Stimulated activated CD4-positive, alpha-beta T cell treated with anti-CD3 and anti-CD28 coated beads, Interleukin-2, amount 100 ng/mL, for 24 hours (primary cell): ENCODE measurements at regions not wholly inside any gene's neighbourhood (a gene's known extent, or its start where the extent isn't known, plus 50 kb on each side); places are given as distances from the start of the nearest gene placed in this dataset.

Experiments
- DNase-seq, 2 donors: peaks; one replicate each; pipeline ENCODE4 v3.0.0-alpha.2; 2020

DNA sequence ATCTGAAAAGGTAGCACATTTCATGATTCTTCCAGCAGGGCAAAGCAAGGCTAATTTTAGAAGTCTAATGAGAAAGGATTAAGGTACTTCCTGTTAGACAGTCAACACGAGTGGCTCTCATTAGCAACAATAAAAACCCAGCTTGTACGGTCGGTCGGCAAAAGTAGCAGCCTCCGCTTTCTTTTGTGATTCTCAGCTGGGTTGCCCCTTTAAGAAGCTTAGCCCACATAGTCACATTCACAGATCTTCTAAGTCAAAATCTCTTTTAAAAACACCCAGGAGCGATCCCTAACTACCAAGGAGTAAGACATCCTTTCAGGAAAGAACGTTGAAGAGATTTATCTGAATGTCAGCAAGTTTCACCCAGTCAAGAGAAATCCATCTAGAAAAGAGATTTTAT, 684.8 kb downstream of the DIAPH3 start:
- no peak for DNase-seq

DNA sequence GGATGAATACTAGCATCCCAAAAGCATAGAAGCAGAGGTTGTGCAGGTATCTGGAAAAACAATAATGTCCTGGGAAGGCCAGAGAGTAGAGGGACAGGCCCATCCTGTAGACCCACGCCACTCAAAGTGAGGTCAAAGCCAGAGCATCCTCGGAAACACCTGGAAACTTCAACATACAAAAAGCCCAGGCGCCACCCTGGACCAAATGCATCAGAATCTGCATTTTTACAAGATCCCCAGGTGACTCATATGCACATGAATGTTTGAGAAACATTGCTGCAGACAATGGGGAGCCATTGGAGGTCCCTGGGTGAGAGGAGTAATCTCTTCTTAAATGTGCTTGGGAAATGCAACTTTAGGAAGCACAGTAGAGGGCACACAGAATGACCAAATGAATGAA, 684.1 kb downstream of the DIAPH3 start:
- DNase-seq = no peak

DNA sequence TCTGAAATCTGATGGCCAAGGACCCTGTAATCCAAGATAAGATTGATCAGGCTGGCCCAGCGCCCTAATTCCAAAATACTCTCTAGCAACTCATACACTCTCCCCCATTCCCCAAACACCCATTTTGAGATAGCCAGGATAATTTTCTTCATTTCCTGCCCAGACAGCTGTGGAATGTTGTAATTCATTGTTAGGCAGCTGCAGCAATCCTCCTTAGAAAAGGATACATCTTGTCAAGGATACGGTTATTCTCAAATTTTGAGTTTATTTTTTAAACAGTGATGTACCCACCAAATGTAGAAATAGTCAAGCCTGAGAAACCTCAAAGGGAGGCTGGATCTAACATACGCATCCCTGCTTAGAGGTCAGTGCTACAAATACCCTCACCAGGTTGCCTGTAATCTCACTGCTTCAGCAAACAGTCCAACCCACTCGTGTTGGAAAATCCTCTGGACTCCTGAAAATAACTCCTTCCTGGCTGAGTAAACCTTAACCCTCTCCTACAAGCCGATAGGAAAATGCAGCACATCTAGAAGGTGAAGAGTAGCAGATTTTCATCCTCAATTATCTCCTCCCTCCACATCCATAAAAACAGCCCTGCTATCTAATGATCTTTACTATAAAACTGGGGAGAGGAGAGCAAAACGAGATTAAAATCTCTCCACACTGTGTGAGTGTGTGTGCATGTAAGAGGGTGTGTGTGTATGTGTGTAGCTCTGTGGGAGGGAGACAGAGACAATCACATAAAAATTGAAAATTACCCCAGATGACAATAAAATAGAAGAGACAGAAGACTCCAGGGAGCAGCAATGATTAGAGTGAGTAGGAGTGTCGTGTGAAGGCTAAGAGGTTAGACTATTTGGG, 683.1 kb downstream of the DIAPH3 start:
- no peak for DNase-seq

DNA sequence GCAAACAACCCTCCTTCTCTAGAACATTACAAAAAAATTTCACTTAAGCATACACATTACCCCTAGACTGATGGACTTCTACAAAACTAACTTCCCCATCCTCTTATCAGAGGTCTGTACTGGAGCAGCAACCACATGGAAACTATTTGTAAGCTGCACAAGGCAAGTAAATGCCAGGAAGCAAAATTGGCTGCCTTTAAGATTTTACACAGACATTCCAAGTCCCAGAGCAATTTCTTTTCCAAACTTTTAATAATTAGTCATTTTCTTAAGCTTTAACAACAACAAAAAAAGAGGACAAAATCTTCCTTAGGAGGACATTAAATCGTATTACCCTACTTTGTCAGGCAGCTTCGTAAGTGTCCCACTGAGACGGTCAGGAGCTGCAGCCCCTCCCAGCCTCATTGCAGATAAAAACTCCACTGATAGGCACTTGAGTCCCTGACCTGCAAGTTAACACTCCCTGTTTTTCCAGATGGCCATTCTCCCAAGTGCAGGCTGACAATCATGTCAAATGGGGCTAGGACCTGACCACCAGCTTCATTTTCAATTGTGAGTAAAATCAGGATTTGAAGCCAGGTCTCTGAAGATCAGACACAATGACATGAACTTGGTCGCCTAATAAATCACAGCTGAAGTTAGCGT, 680.1 kb downstream of the DIAPH3 start:
- no peak for DNase-seq

DNA sequence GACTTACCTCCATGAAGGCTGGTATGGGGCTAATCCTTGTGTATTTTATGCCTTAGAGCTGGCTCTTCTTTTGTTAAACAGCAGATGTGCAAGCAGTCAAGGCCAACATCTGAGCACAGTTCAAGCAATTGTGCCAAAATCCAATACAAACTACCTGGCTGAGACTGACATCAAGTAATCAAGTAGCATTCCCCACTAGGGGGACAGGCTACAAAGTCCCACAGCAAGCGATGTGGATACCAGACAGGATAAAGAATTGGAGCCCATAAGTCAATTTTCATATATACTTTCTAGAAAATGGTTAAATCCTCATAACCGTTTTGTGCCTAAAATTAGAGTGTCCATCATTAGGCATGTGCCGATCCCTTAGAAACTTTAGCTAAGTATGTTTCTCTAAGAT, 675.8 kb downstream of the DIAPH3 start:
- no peak for DNase-seq

DNA sequence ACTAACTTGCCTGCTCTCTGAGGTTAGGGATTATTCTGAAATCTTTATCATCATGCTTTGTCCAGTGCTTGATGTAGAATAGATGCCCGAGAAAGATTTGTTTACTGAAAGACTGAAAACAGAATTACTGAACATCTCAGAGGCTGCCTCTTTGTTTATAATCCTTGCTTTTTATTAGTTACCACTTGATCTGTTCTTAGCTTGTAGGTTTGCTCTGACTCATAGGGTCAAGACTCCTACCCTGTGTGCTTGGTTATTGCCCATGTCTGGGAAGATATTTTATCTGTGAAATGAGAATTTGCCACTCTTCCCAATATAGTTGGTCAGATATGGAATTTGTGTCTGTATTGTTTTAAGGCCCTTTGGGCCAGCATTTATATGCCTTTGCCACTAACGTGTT, 675.3 kb downstream of the DIAPH3 start:
- DNase-seq = no peak

DNA sequence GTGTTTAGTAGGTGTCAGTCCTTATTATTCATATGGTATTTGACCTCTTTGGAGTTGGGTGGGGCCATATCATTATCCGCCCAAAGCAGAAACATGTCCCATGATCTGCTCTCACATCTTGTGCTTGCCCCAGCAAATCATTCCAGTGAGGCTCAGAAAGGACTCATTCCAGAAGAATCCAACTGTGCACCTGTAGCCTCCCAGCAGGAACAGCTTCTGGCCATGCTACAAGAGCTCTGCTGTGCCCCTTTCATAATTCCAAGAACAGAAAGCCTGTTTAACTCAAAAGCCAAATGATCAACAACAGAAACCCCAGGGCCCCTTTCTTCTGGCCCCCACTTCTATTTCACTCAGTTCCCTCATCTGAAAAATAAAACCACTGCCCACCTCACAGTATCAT, 673.1 kb downstream of the DIAPH3 start:
- no peak for DNase-seq

DNA sequence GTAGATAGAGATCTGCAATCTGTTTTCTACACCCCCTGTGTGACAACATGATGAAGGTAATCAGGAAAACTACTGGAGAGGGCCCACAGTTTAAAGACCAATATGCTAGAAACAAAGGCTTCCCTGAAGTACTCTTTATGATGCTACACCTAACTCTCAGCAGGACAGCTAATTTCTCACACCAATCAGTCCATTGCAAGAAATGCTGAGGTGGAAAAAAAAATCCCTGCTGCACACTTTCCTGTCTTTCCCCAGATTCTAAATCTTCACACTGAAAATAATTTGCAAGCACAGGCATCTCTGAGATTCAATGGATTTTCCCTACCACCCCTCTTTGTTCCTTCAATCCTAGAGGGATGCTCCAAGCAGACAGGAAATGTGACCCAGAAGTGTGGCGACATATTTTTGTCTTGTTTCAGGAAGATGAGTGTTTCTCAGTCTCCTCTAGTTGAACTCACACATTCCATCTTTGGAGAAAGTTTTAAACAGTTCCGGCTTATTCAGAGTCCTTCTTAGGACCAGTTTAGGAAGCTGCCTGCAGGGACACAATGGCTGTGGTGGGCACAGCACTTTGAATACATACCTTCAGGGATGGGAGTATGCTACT, 671.6 kb downstream of the DIAPH3 start:
- DNase-seq = no peak

DNA sequence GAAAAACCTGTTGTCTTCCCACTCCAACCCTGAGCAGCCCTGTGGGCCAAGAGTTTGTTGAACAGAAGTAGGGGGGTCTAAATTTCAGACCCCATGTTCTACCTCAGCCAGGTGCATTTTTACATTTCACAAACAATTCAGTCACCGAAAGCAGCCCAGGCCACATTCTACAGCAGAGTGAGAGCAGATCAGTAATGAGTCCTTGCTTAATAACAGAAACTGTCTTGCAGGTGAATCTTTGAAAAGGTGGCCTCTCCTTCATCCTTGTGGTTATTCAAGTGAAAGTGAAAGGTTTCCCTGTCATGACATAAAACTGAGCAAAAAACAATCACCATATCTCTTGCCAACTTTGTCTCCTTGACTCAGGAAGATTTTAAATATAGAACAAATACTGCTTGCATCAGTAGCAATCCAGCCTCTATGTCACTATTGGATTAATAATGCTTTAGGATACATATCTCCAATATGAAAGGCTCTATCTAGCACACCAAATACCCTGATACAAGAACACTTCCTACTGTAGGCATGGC, 670.2 kb downstream of the DIAPH3 start:
- DNase-seq = no peak

DNA sequence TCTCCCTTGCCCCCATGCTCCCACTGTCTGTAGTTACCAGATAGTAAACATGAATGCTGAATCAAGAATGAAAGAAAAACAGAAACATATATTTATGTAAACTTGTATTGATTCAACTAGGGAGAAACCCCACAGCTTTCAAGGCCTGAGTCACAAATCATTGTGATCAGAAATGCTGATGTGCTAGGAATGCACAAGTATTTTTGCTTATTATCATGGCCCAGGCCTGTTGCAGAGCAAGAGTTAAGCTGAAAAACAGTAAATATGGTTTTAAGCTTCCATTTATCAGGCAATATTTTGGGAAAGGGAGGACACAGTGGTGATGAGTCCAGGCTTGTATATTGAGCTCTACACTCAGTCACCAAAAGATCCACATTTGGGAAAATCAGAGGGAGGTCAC, 669.6 kb downstream of the DIAPH3 start:
- DNase-seq = no peak

DNA sequence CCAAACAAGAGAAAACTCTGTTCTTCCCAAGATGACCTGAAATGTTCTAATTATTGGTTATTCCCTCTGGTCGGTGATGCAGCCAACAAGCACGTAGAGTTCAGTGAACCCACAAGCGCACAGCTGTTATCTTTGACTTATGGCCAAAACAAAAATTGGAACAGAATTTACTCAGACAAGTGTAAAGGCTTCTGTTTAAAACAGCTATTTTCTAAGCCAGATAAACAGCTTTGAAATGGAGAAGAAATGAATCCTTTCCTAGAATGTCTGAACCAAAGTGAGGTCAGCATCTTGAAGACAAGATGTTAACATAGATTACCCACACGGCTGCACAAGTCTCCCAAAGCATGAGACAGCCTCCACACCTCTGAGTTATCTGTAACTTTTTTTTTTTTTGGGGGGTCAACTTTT, 669.2 kb downstream of the DIAPH3 start:
- no peak for DNase-seq

DNA sequence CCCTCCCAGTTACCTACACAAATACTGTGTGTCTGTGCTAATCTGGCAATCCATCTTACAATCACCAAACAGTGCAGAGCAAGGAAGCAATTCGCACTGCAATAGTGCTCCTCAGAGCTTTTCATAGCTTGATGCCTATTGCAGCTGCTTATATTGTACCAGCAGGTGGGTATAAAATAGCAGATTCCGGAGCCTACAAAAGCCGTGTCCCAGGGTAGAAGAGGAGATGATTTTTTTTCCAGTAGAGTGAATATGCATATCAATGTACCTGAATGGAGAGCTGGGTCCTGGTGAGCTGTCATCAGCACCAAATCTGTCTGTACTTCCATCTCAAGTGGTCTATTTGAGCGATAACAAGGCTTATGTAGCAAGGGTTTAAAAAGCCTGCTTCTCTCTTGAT, 668.4 kb downstream of the DIAPH3 start:
- no peak for DNase-seq

DNA sequence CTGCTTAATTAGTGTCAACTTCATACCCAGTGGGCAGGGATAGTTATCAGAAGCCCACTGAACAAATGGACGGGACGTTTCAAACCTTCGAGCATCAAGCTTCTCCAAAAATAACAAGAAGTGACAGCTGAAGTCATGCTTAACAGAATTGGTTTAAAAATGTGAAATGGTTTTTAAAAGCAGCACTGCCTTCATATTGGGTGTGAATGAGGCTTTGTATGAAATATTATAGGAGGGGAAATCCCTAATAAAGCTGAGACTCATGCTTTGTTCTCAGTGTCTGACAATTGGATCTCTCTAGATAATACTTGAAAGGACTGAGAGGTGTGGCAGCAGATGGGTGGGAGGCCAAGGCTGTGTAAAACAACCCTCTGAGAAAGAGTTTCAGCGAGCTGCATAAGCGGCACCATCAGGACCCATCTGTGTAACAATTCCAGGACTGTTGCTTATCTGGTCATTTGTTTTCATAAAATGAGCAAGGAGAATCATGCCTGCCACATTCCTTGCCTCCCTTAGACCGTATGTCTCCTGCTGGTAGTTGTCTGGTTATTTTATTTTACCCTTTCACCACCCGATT, 667.7 kb downstream of the DIAPH3 start:
- no peak for DNase-seq

DNA sequence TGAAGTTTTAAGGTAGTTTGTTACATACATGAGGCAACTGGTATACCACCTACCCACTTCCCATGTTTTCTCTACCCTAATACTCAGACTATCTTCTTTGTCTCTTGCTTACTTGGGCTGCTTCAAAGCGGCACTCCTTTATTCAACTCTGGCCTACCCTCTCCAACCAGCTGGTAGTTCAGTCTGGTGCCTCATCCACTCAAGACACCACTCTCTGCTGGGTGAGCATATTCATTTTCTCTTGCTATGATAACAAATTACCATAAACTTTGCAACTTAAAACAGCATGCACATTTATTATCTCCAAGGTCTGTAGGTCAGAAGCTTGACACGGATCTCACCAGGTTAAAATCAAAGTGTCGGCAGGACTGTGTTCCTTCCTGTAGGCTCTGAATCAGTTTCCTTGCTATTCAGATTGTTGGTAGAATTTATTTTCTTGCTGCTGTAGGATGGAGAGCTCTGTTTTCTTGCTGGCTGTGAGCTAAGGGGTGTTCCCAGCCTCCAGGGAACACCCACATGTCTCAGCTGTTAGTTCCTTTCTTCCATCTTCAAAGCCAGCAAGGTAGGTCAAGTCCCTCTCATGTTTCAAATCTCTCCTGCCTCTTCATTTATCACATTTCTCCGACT, 666.0 kb downstream of the DIAPH3 start:
- no peak for DNase-seq

DNA sequence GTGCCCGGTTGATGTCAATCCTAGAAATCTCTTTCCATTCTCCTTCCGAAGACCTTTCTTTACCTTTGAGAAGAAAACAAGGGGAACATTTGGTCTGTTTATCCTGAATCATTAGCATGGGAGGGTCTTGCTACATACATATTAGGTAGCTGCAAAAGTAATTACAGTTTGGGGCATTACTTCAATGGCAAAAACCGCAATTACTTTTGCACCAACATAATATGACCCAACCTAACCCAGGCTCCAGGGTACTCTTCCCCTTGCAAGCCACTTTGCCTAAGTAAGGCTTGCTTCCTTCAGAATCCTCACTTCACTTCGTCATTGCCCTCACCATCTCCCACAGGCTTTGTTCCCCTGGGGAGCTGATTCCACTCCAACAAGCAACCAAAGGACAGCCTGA, 662.7 kb downstream of the DIAPH3 start:
- no peak for DNase-seq

DNA sequence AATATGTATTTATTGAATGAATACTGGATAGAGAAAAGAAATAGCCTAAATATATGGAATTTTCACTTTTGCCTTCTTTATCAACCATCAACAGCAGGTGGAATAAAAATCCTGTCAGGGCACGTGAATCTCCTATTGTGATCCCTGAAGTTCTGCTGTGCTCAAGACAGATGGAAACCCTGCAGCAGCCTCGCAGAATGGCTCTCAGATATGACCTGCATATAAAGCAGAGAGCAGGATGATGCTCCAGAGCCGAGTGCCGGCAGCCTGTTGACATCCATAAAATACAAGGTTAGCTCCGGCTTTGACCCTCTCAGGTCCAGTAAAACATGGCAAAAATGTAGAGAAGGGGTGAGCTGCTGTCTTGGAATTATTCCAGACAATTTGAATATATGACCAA, 659.3 kb downstream of the DIAPH3 start:
- DNase-seq = no peak

DNA sequence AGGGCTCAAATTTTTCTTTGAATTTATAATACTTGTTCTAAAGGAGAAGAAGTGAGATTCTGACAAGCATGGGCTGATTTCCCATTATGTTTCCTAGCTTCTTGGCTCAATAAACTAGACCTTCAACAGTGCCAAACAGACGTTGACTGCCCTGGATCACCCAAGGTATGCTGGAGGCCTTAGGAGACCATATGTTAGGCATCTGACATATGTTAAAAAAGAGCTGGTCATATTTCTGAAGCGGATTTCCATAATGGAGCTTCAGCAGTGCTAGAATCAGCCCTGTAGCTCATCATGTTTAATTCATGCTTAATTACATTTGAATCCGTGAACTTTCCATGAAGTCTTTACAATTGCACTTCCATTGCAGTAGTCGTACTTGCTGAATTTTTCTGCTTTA, 653.3 kb downstream of the DIAPH3 start:
- DNase-seq = no peak

DNA sequence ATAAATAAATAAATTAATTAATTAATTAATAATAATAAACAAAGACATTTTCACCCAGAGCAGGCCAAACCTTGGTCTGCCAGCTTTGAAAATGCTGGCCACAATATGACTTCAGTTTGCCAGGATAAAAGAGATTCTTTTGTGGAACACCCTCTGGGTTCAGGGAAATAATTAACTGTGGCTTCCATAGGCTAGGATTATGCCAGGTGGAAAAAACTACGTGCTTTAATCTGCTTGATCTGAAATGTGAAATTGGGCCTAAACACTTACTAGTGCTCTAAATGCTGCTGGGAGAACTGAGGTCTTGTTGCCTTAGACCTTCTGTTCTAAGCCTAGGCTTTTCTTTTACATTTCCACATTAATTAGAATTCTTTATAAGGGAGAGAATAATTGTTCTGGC, 650.0 kb downstream of the DIAPH3 start:
- no peak for DNase-seq

DNA sequence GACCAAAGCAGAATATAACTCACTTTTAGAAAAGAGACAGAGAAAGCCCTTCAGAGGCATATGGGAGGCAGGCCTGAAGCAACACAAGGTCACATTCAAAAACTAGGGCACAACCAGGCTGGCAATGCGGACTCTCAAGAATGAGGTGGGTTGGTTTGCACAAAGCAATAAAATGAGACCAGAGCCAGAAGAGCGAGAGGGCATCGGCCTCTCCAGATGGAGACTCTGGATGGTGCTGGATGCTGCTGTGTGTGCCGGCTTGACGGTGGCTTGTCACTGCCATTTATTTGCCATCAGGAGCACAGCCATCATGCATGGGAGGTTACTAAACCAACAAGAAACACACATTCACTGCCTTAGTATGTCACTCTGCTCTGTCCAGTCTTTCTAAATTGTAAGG, 649.4 kb downstream of the DIAPH3 start:
- no peak for DNase-seq

DNA sequence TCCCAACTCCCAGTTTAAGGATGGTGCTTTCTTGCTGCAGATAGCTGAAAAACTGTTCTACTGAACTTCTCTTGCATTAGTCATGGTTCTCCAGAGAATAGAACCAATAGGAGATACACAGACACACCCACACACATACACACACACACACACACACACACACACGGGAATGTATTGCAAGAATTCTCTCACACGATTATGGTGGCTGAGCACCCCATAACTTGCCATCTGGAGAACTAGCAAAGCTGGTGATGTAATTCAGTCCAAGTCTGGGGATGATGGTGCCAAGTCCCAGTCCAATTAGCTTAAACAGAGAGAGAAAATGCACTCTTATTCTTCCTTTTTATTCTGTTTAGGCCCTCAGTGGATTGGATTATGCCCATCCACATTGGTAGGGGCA, 643.9 kb downstream of the DIAPH3 start:
- DNase-seq = no peak

DNA sequence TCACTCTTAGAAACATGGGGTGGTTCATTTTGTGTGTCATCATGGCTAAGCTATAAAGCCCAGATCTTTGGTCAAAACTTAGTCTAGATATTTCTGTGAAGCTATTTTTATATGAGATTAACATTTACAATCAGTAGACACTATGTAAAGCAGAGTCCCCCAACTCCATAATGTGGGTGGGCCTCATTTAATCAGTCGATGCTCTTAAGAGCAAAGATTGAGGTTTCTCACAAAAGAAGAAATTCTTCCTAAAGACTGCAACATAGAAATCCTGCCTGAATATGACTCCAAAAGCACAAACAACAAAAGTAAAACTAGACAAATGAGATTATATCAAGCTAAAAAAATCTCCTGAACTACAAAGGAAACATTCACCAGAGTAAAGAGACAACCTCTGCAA, 642.2 kb downstream of the DIAPH3 start:
- DNase-seq = no peak

DNA sequence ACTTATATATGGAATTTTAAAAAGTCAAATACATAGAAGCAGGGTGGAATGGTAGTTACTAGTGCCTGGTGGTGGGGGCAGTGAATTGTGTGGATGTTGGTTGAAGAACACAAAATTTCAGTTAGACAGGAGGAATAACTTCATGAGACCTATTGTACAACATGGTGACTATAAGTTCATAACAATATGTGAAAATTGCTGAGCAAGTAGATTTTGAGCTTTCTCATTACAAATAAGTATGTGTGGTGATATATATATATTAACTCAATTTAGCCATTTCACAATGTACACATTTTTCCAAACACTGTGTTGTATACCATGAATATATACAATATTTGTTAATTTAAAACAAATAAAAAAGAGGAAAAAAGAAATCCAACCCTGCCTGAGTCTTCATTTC, 641.1 kb downstream of the DIAPH3 start:
- no peak for DNase-seq

DNA sequence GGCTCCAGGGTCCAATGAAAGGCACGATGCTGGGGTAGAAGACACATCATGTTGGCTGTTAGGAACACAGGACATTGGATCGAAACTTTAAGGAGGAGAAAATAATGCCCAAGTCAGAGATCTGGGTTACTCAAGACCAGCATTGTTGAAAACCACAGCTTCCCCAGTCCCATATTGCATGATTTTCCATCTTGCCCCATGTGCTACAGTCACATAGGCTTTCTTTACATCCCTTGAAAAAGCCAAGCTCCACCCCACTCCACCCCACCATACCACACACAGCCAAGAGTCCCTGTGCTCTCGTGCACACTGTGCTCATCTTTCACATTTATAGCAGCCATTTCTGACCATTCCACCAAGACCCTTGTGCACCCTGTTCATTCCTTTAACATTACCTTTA, 636.2 kb downstream of the DIAPH3 start:
- no peak for DNase-seq
